CD4-positive, alpha-beta T cell treated with Interleukin-12 subunit alpha and Interleukin-12 subunit beta, for 1 hour (primary cell): ENCODE measurements at regions not wholly inside any gene's neighbourhood (a gene's known extent, or its start where the extent isn't known, plus 50 kb on each side); places are given as distances from the start of the nearest gene placed in this dataset.
"Not testable (repeated sequence)": the region's sequence is repeated elsewhere in the genome, so short reads cannot be mapped to it uniquely, and the experiment has no call there.

Source experiments
- DNase-seq: peaks from one replicate; pipeline ENCODE4 v3.0.0-alpha.2; 2020

- no peak for DNase-seq
Observed at GRCh38 chr5:117681431-117682254, 1107.0 kb upstream of the SEMA6A start.

- DNase-seq, result no peak
Observed at GRCh38 chr5:117680426-117680825, 1105.8 kb upstream of the SEMA6A start.

- no peak for DNase-seq
Observed at GRCh38 chr5:117679046-117679445, 1104.4 kb upstream of the SEMA6A start.

GRCh38 chr5:117675646-117676045 is 1101.0 kb upstream of the SEMA6A start:
- DNase-seq, result no peak

GRCh38 chr5:117671551-117671950 is 1096.9 kb upstream of the SEMA6A start:
- DNase-seq, result no peak

GRCh38 chr5:117667105-117667504 is 1092.5 kb upstream of the SEMA6A start:
- DNase-seq, result no peak

GRCh38 chr5:117665121-117665520 is 1090.5 kb upstream of the SEMA6A start:
- DNase-seq, result no peak

- DNase-seq, result no peak
Observed at GRCh38 chr5:117662361-117662760, 1087.7 kb upstream of the SEMA6A start.

- no peak for DNase-seq
Observed at GRCh38 chr5:117657541-117657940, 1082.9 kb upstream of the SEMA6A start.

GRCh38 chr5:117652958-117653280 is 1078.3 kb upstream of the SEMA6A start:
- DNase-seq, result no peak

GRCh38 chr5:117652036-117652957 is 1077.7 kb upstream of the SEMA6A start:
- DNase-seq, result no peak

- DNase-seq, result no peak
Observed at GRCh38 chr5:117649821-117650220, 1075.2 kb upstream of the SEMA6A start.

- DNase-seq, result no peak
Observed at GRCh38 chr5:117645400-117645799, 1070.8 kb upstream of the SEMA6A start.

- no peak for DNase-seq
Observed at GRCh38 chr5:117638581-117638980, 1064.0 kb upstream of the SEMA6A start.

GRCh38 chr5:117633093-117633492 is 1058.5 kb upstream of the SEMA6A start:
- no peak for DNase-seq

- no peak for DNase-seq
Observed at GRCh38 chr5:117624201-117624600, 1049.6 kb upstream of the SEMA6A start.

GRCh38 chr5:117623042-117623805 is 1048.6 kb upstream of the SEMA6A start:
- no peak for DNase-seq

GRCh38 chr5:117621921-117622320 is 1047.3 kb upstream of the SEMA6A start:
- no peak for DNase-seq

GRCh38 chr5:117615226-117615625 is 1040.6 kb upstream of the SEMA6A start:
- DNase-seq, result no peak

- no peak for DNase-seq
Observed at GRCh38 chr5:117614408-117614807, 1039.8 kb upstream of the SEMA6A start.

- no peak for DNase-seq
Observed at GRCh38 chr5:117604845-117605244, 1030.2 kb upstream of the SEMA6A start.

GRCh38 chr5:117599811-117600210 is 1025.2 kb upstream of the SEMA6A start:
- DNase-seq, result not testable (repeated sequence)

GRCh38 chr5:117594166-117594565 is 1019.5 kb upstream of the SEMA6A start:
- no peak for DNase-seq
